Mesendoderm (in vitro differentiated cells): ENCODE measurements at regions not wholly inside any gene's neighbourhood (a gene's known extent, or its start where the extent isn't known, plus 50 kb on each side); places are given as distances from the start of the nearest gene placed in this dataset.
A peak's percentile ranks its signal among the peaks of the same experiment; 100 is the strongest.
"Not testable (repeated sequence)": the region's sequence is repeated elsewhere in the genome, so short reads cannot be mapped to it uniquely, and the experiment has no call there.

Source experiments
- DNase-seq: peaks from one replicate; pipeline ENCODE4 v3.0.0; 2013
- H2AK5ac ChIP-seq: 2 replicates; pipeline ENCODE4 v1.6.1; 2013; ENCODE audit warnings: low read length, inconsistent platforms
- H2BK120ac ChIP-seq: 2 replicates; pipeline ENCODE4 v1.6.1; 2013; ENCODE audit warnings: low read depth, mild to moderate bottlenecking, low read length, moderate library complexity, mixed read lengths
- H2BK15ac ChIP-seq: replicated peaks from 2 replicates; pipeline ENCODE4 v1.6.1; 2013; ENCODE audit warnings: low read depth, mild to moderate bottlenecking, moderate library complexity
- H2BK5ac ChIP-seq: 2 replicates; pipeline ENCODE4 v1.6.1; 2013; ENCODE audit warnings: low read length, inconsistent platforms
- H3K18ac ChIP-seq: 2 replicates; pipeline ENCODE4 v1.6.1; 2013; ENCODE audit warnings: mild to moderate bottlenecking, low read length, mixed read lengths
- H3K23ac ChIP-seq: one replicate; pipeline ENCODE4 v1.6.1; 2013; ENCODE audit warnings: low read length
- H3K27ac ChIP-seq: 2 replicates; pipeline ENCODE4 v1.5.1; 2013; ENCODE audit warnings: low read depth, mild to moderate bottlenecking, inconsistent platforms, low read length, moderate library complexity
- H3K27me3 ChIP-seq: 2 replicates; pipeline ENCODE4 v1.6.1; 2013; ENCODE audit warnings: low read length, control low read depth, mild to moderate bottlenecking, inconsistent platforms; ENCODE audit not compliant: insufficient read depth, poor library complexity
- H3K36me3 ChIP-seq: 2 replicates; pipeline ENCODE4 v1.6.1; 2013; ENCODE audit warnings: low read length, inconsistent platforms; ENCODE audit not compliant: control insufficient read depth, insufficient read depth
- H3K4ac ChIP-seq: one replicate; pipeline ENCODE4 v1.6.1; 2013; ENCODE audit warnings: low read depth, mild to moderate bottlenecking, low read length, moderate library complexity
- H3K4me1 ChIP-seq: 2 replicates; pipeline ENCODE4 v1.6.1; 2013; ENCODE audit warnings: low read depth, low read length, inconsistent platforms; ENCODE audit not compliant: control insufficient read depth
- H3K4me2 ChIP-seq: 2 replicates; pipeline ENCODE4 v1.6.1; 2013; ENCODE audit warnings: low read length
- H3K4me3 ChIP-seq: 2 replicates; pipeline ENCODE4 v1.5.1; 2013; ENCODE audit warnings: mild to moderate bottlenecking, low read length
- H3K56ac ChIP-seq: one replicate; pipeline ENCODE4 v1.6.1; 2013; ENCODE audit warnings: low read length
- H3K79me1 ChIP-seq: 2 replicates; pipeline ENCODE4 v1.6.1; 2013; ENCODE audit warnings: low read length, inconsistent platforms
- H3K79me2 ChIP-seq: 2 replicates; pipeline ENCODE4 v1.6.1; 2013; ENCODE audit warnings: mild to moderate bottlenecking, low read length; ENCODE audit not compliant: control insufficient read depth, insufficient read depth
- H3K9ac ChIP-seq: 2 replicates; pipeline ENCODE4 v1.6.1; 2013; ENCODE audit warnings: low read length, inconsistent platforms
- H4K5ac ChIP-seq: one replicate; pipeline ENCODE4 v1.6.1; 2013; ENCODE audit warnings: low read length
- H4K8ac ChIP-seq: one replicate; pipeline ENCODE4 v1.6.1; 2013; ENCODE audit warnings: low read depth, mild to moderate bottlenecking, control low read depth, low read length, moderate library complexity
- WGBS: extraction: QIAGEN DNeasy Blood & Tissue Kit; methylation state at CpG from one replicate; pipeline ENCODE4 v1.1.7; 2013; ENCODE audit warnings: low lambda C conversion rate, missing lambda C conversion rate; ENCODE audit not compliant: insufficient coverage; ENCODE audit errors: extremely low coverage; 5-methylcytosine and 5-hydroxymethylcytosine counted together

DNA sequence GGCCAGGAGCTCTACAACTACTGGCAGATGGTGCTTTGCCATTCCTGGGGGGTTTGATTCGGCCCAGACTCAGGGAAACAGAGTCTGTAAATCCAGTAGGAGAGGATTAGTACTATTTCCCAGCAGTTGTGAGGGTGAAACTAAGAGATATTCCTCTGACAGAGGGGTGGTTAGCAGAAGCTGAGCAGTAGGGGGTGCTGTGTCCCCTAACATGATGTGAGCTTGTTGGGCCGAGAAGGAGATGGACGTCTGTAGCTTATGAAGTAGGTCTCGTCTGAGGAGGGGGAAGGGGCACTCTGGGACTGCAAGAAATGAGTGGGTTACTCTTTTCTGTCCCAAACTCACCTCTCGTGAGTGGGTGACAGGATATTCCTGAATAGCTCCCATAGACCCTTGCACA is 179.2 kb upstream of the MBL2 start:
- peak overlapping the region; percentile 55 for H3K18ac ChIP-seq
- H3K27ac ChIP-seq: no peak overlapping the region
- DNase-seq: peak; percentile 92
- no peaks in the 10 kb centered on the region for H3K36me3 ChIP-seq
- H4K5ac ChIP-seq: no peak overlapping the region
- H3K79me1 ChIP-seq: no peaks in the 10 kb centered on the region
- H3K4me3 ChIP-seq: no peak overlapping the region
- H3K79me2 ChIP-seq: no peaks in the 10 kb centered on the region
- H3K9ac ChIP-seq: peak overlapping the region; percentile 9
- H2BK5ac ChIP-seq: peak overlapping the region; percentile 78
- H2AK5ac ChIP-seq: no peak overlapping the region
- peak overlapping the region; percentile 90 for H3K4ac ChIP-seq
- WGBS: no CpG with 5 or more reads among the region's 5 CpGs
- H3K4me2 ChIP-seq: no peak overlapping the region
- peak overlapping the region; percentile 84 for H3K56ac ChIP-seq
- no peaks in the 10 kb centered on the region for H3K27me3 ChIP-seq
- peak overlapping the region; percentile 92 for H2BK120ac ChIP-seq
- H4K8ac ChIP-seq: no peak overlapping the region
- H3K23ac ChIP-seq: no peak overlapping the region
- no peaks in the 10 kb centered on the region for H3K4me1 ChIP-seq
- no peak overlapping the region for H2BK15ac ChIP-seq

DNA sequence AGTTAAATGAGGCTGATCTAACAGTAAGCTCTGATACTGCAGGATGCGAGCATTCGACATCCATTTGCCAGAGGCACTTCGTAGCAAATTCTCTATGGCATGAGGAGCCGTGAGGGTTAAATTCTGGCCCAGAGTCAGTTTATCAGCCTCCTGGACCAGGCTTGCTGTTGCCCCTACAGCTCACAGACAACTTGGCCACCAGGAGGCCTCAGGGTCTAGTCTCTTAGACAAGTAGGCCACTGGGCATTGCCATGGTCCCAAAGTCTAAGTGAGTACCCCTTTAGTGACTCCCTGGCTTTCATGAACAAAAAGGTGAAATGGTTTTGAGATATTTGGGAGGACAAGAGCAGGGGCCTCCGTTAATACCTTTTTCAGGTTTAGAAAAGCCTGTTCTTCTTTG is 178.0 kb upstream of the MBL2 start:
- Histone ChIP-seq H4K5ac (no peak overlapping the region), H3K27me3 (no peaks in the 10 kb centered on the region), H3K23ac (no peak overlapping the region), H3K36me3 (no peaks in the 10 kb centered on the region), H2BK5ac (no peak overlapping the region), H3K79me1 (no peaks in the 10 kb centered on the region), H3K4me3 (no peak overlapping the region), H4K8ac (no peak overlapping the region), H3K4ac (peak overlapping the region; percentile 90), H2BK15ac (no peak overlapping the region), H3K27ac (no peak overlapping the region), H3K56ac (peak overlapping the region; percentile 70), H3K4me2 (no peak overlapping the region), H3K79me2 (no peaks in the 10 kb centered on the region), H3K18ac (peak overlapping the region; percentile 82), H2AK5ac (no peak overlapping the region), H2BK120ac (peak overlapping the region; percentile 49), H3K9ac (no peak overlapping the region), H3K4me1 (no peaks in the 10 kb centered on the region)
- DNase-seq: peak; percentile 54
- WGBS: no CpG with 5 or more reads among the region's 5 CpGs

GRCh38 chr10:52949899-52950298 is 177.3 kb upstream of the MBL2 start:
- WGBS: no CpG with 5 or more reads among the region's 13 CpGs
- Histone ChIP-seq H3K56ac (peak overlapping the region; percentile 70), H3K4ac (no peak overlapping the region), H3K79me1 (no peaks in the 10 kb centered on the region), H2BK5ac (peak overlapping the region; percentile 41), H3K9ac (no peak overlapping the region), H3K79me2 (no peaks in the 10 kb centered on the region), H2AK5ac (peak overlapping the region; percentile 24), H4K5ac (no peak overlapping the region), H2BK120ac (no peak overlapping the region), H3K27me3 (no peaks in the 10 kb centered on the region), H3K36me3 (no peaks in the 10 kb centered on the region), H3K4me3 (no peak overlapping the region), H3K27ac (no peak overlapping the region), H3K4me1 (no peaks in the 10 kb centered on the region), H3K23ac (no peak overlapping the region), H4K8ac (no peak overlapping the region), H3K18ac (no peak overlapping the region), H3K4me2 (no peak overlapping the region), H2BK15ac (no peak overlapping the region)
- peak; percentile 69 for DNase-seq

- no peak overlapping the region for H3K4me3 ChIP-seq
- H3K56ac ChIP-seq: no peak overlapping the region
- H2BK15ac ChIP-seq: no peak overlapping the region
- H4K8ac ChIP-seq: no peak overlapping the region
- H3K4me2 ChIP-seq: no peak overlapping the region
- no peak overlapping the region for H2BK120ac ChIP-seq
- no peak overlapping the region for H3K9ac ChIP-seq
- H3K27me3 ChIP-seq: no peaks in the 10 kb centered on the region
- no peak overlapping the region for H4K5ac ChIP-seq
- no peaks in the 10 kb centered on the region for H3K36me3 ChIP-seq
- no peaks in the 10 kb centered on the region for H3K79me1 ChIP-seq
- no peak overlapping the region for H2AK5ac ChIP-seq
- H3K18ac ChIP-seq: no peak overlapping the region
- no peak overlapping the region for H3K27ac ChIP-seq
- no peak overlapping the region for H2BK5ac ChIP-seq
- H3K79me2 ChIP-seq: no peaks in the 10 kb centered on the region
- no peak for DNase-seq
- WGBS: no CpG with 5 or more reads among the region's 5 CpGs
- no peak overlapping the region for H3K4ac ChIP-seq
- no peak overlapping the region for H3K23ac ChIP-seq
- H3K4me1 ChIP-seq: no peaks in the 10 kb centered on the region
These were observed 173.9 kb upstream of the MBL2 start for GRCh38 chr10:52946486-52946885.

GRCh38 chr10:52945521-52945920 is 172.9 kb upstream of the MBL2 start:
- not testable (repeated sequence) for H3K23ac ChIP-seq, H3K4me1 ChIP-seq, H3K79me1 ChIP-seq, H4K8ac ChIP-seq, H2BK15ac ChIP-seq, H3K27me3 ChIP-seq, H2BK5ac ChIP-seq, H3K79me2 ChIP-seq, H3K56ac ChIP-seq, H3K27ac ChIP-seq, H3K4me2 ChIP-seq, DNase-seq, H3K4me3 ChIP-seq, H3K18ac ChIP-seq, H2BK120ac ChIP-seq, H3K9ac ChIP-seq, H3K36me3 ChIP-seq, H3K4ac ChIP-seq, H4K5ac ChIP-seq, H2AK5ac ChIP-seq
- no CpG with 5 or more reads among the region's 4 CpGs for WGBS

- no peak overlapping the region for H2BK5ac ChIP-seq
These were observed 168.3 kb upstream of the MBL2 start for GRCh38 chr10:52940921-52941320.

More at GRCh38 chr10:52940921-52941320, 168.3 kb upstream of the MBL2 start:
- no peak overlapping the region for H2BK120ac ChIP-seq
- no peak overlapping the region for H3K18ac ChIP-seq
- no peak overlapping the region for H3K4me3 ChIP-seq
- H3K27me3 ChIP-seq: no peaks in the 10 kb centered on the region
- H3K56ac ChIP-seq: no peak overlapping the region
- no peak overlapping the region for H3K9ac ChIP-seq
- no peak overlapping the region for H3K4ac ChIP-seq
- no peaks in the 10 kb centered on the region for H3K36me3 ChIP-seq
- no peak overlapping the region for H2BK15ac ChIP-seq
- H2AK5ac ChIP-seq: no peak overlapping the region
- H3K27ac ChIP-seq: no peak overlapping the region
- no peak for DNase-seq
- H3K79me2 ChIP-seq: no peaks in the 10 kb centered on the region
- no peak overlapping the region for H3K4me2 ChIP-seq
- no peak overlapping the region for H3K23ac ChIP-seq
- H4K5ac ChIP-seq: no peak overlapping the region
- no peak overlapping the region for H4K8ac ChIP-seq
- H3K4me1 ChIP-seq: no peaks in the 10 kb centered on the region
- no peaks in the 10 kb centered on the region for H3K79me1 ChIP-seq
- WGBS: no CpG with 5 or more reads among the region's 12 CpGs
